Fibroblast of lung (primary cell): ENCODE measurements at regions not wholly inside any gene's neighbourhood (a gene's known extent, or its start where the extent isn't known, plus 50 kb on each side); places are given as distances from the start of the nearest gene placed in this dataset.

ENCODE experiments used
- DNase-seq, 2 donors: peaks; one replicate each; pipeline versions ENCODE4 v3.0.0 to v3.0.0-alpha.2; 2010; ENCODE audit warnings: low read depth in 2 of 2
- H2AFZ ChIP-seq: 2 replicates; pipeline ENCODE4 v1.5.1; 2012; ENCODE audit warnings: low read length, control low read depth, inconsistent platforms
- H3K27ac ChIP-seq: 2 replicates; pipeline ENCODE4 v1.5.1; 2011; ENCODE audit warnings: low read length, control low read depth; ENCODE audit not compliant: insufficient read depth
- H3K27me3 ChIP-seq: 2 replicates; pipeline ENCODE4 v1.5.1; 2011; ENCODE audit warnings: mild to moderate bottlenecking, low read length; ENCODE audit not compliant: control insufficient read depth, insufficient read depth
- H3K36me3 ChIP-seq: 2 replicates; pipeline ENCODE4 v1.5.1; 2011; ENCODE audit warnings: low read length; ENCODE audit not compliant: control insufficient read depth, insufficient read depth
- H3K4me1 ChIP-seq: 2 replicates; pipeline ENCODE4 v1.5.1; 2011; ENCODE audit warnings: low read length; ENCODE audit not compliant: control insufficient read depth, insufficient read depth; ENCODE audit errors: extremely low read depth
- H3K4me2 ChIP-seq: 2 replicates; pipeline ENCODE4 v1.5.1; 2011; ENCODE audit warnings: low read length, control low read depth; ENCODE audit not compliant: insufficient read depth; ENCODE audit errors: extremely low read depth
- H3K4me3 ChIP-seq, 4 experiments: fragments of 200-600 bp in 1 of 4; sonication (generic) in 1 of 4; replicated peaks in 1 of 4; 2 replicates each; pipeline ENCODE4 v1.5.1; 2011 to 2016; ENCODE audit warnings: low read length in 4 of 4, low read depth in 3 of 4, mild to moderate bottlenecking in 3 of 4, control low read depth in 2 of 4, inconsistent platforms in 1 of 4, mixed read lengths in 1 of 4; ENCODE audit not compliant: insufficient read depth in 1 of 4; ENCODE audit errors: control extremely low read depth in 1 of 4
- H3K79me2 ChIP-seq: 2 replicates; pipeline ENCODE4 v1.5.1; 2012; ENCODE audit warnings: mild to moderate bottlenecking, low read length, inconsistent platforms; ENCODE audit not compliant: control insufficient read depth, insufficient read depth
- H3K9ac ChIP-seq: 2 replicates; pipeline ENCODE4 v1.5.1; 2011; ENCODE audit warnings: mild to moderate bottlenecking, low read length, control low read depth; ENCODE audit not compliant: insufficient read depth
- H3K9me3 ChIP-seq: 2 replicates; pipeline ENCODE4 v1.5.1; 2012; ENCODE audit warnings: low read depth, low read length; ENCODE audit not compliant: control insufficient read depth, insufficient read depth
- H4K20me1 ChIP-seq: 2 replicates; pipeline ENCODE4 v1.5.1; 2011; ENCODE audit warnings: low read length; ENCODE audit not compliant: control insufficient read depth, insufficient read depth; ENCODE audit errors: extremely low read depth
- EZH2 ChIP-seq: IDR thresholded peaks from 2 replicates; pipeline ENCODE4 v1.5.1; 2012; ENCODE audit warnings: low read length, control low read depth, mild to moderate bottlenecking; ENCODE audit errors: missing control alignments
- TF ChIP-seq, protein P1 (sequence below), 2 donors: IDR thresholded peaks in 1 of 2; conservative IDR thresholded peaks in 1 of 2; 1 replicate in 1 of 2; 2 replicates in 1 of 2; pipeline ENCODE4 v1.5.1; 2011 to 2012; ENCODE audit warnings: low read length in 2 of 2, control low read depth in 1 of 2, inconsistent platforms in 1 of 2, low read depth in 1 of 2, mild to moderate bottlenecking in 1 of 2

DNA sequence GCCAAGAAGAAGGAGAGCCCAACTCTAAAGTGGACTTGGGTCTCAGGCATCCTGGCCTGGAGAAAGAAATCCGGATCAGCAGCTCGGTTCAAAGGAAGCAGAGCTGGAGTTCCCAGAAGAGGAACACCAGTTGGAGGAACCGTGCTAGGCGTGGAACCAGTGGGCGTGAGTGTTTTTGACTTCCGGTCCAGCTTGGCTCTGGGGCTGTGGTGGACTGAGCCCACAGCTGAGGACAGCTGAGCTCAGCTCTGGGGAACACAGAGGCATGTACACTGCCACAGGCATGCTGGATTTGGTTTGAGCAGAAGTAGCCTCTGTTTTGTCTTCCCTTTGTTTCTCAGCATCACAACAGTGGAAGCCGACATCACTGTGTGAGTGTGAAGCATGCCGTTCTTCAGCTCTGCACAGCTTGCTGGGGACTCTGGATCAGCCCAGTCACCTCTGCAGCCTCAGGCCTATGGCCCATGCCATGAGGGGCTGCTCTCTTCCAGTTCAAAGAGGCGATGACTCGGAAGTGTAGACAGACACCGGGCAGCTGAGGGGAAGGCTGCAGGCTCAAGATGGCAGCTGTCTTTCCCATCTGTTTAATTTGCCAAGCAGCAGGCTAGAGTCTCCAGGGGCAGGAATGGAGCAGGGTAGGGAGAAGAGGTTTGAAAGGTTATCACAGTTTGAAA, 185.8 kb upstream of the UBE3A start:
- Histone ChIP-seq H3K9me3 (no peaks in the 10 kb centered on the region), H3K36me3 (no peaks in the 10 kb centered on the region), H3K4me3 (no peak overlapping the region), H3K9ac (no peak overlapping the region), H3K4me2 (no peak overlapping the region), H3K27ac (no peak overlapping the region), H3K27me3 (no peaks in the 10 kb centered on the region), H2AFZ (no peak overlapping the region), H3K4me1 (no peaks in the 10 kb centered on the region), H4K20me1 (no peaks in the 10 kb centered on the region), H3K79me2 (no peaks in the 10 kb centered on the region)
- no peak for DNase-seq
- TF ChIP-seq EZH2, result no peak

GRCh38 chr15:25623708-25624107, 184.9 kb upstream of the UBE3A start:
- H3K9ac ChIP-seq, result no peak overlapping the region
- H3K4me2 ChIP-seq, result no peak overlapping the region
- TF ChIP-seq EZH2, result no peak
- TF ChIP-seq, protein P1, sequence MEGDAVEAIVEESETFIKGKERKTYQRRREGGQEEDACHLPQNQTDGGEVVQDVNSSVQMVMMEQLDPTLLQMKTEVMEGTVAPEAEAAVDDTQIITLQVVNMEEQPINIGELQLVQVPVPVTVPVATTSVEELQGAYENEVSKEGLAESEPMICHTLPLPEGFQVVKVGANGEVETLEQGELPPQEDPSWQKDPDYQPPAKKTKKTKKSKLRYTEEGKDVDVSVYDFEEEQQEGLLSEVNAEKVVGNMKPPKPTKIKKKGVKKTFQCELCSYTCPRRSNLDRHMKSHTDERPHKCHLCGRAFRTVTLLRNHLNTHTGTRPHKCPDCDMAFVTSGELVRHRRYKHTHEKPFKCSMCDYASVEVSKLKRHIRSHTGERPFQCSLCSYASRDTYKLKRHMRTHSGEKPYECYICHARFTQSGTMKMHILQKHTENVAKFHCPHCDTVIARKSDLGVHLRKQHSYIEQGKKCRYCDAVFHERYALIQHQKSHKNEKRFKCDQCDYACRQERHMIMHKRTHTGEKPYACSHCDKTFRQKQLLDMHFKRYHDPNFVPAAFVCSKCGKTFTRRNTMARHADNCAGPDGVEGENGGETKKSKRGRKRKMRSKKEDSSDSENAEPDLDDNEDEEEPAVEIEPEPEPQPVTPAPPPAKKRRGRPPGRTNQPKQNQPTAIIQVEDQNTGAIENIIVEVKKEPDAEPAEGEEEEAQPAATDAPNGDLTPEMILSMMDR (conservative IDR thresholded peaks at IDR 0.05 in 1 of 2, IDR thresholded peaks at IDR 0.05 in 1 of 2; ENCODE audit: low read depth in 1 of 2, low read length in 2 of 2), result no peak
- no peaks in the 10 kb centered on the region for H3K9me3 ChIP-seq
- H3K27ac ChIP-seq, result no peak overlapping the region
- no peak overlapping the region for H2AFZ ChIP-seq
- H3K4me3 ChIP-seq, result no peak overlapping the region
- H3K27me3 ChIP-seq, result no peaks in the 10 kb centered on the region
- H3K36me3 ChIP-seq, result no peaks in the 10 kb centered on the region
- H3K4me1 ChIP-seq, result no peaks in the 10 kb centered on the region
- H4K20me1 ChIP-seq, result no peaks in the 10 kb centered on the region
- H3K79me2 ChIP-seq, result no peaks in the 10 kb centered on the region
- DNase-seq, result no peak

GRCh38 chr15:25620466-25620865, 181.6 kb upstream of the UBE3A start:
- no peaks in the 10 kb centered on the region for H3K79me2 ChIP-seq
- no peak overlapping the region for H2AFZ ChIP-seq
- no peak for TF ChIP-seq EZH2
- TF ChIP-seq, protein P1 (conservative IDR thresholded peaks at IDR 0.05 in 1 of 2, IDR thresholded peaks at IDR 0.05 in 1 of 2; ENCODE audit: low read depth in 1 of 2, low read length in 2 of 2), result no peak
- H3K36me3 ChIP-seq, result no peaks in the 10 kb centered on the region
- no peaks in the 10 kb centered on the region for H4K20me1 ChIP-seq
- H3K4me3 ChIP-seq, result no peak overlapping the region
- H3K27ac ChIP-seq, result no peak overlapping the region
- no peak for DNase-seq
- no peak overlapping the region for H3K4me2 ChIP-seq
- no peaks in the 10 kb centered on the region for H3K9me3 ChIP-seq
- no peaks in the 10 kb centered on the region for H3K4me1 ChIP-seq
- no peaks in the 10 kb centered on the region for H3K27me3 ChIP-seq
- no peak overlapping the region for H3K9ac ChIP-seq
